ENCODE measurements at regions not wholly inside any gene's neighbourhood (a gene's known extent, or its start where the extent isn't known, plus 50 kb on each side); places are given as distances from the start of the nearest gene placed in this dataset.

- Histone ChIP-seq H3K4me1 (replicated peaks in 1 of 4; ENCODE audit: control insufficient read depth in 3 of 4, insufficient read depth in 4 of 4, low read length in 3 of 4) (no peaks in the 10 kb centered on the region), H3K4me2 (ENCODE audit: insufficient read depth in 1 of 2, low read depth in 2 of 2, low read length in 2 of 2) (no peak overlapping the region), H2BK5ac (ENCODE audit: low read depth, low read length) (no peak overlapping the region), H2AK5ac (ENCODE audit: low read depth, low read length) (no peak overlapping the region), H3K56ac (replicated peaks; ENCODE audit: insufficient read length, low read depth, low read length) (no peak overlapping the region), H4K5ac (ENCODE audit: insufficient read length, low read depth, low read length) (no peak overlapping the region), H4K8ac (ENCODE audit: extremely low read depth, insufficient read depth, low read length) (no peak overlapping the region), H2BK20ac (ENCODE audit: low read length) (no peak overlapping the region), H3K18ac (ENCODE audit: extremely low read depth, low read length) (no peak overlapping the region), H3K9ac (replicated peaks in 1 of 4; ENCODE audit: extremely low read depth in 1 of 4, low read depth in 3 of 4, low read length in 3 of 4) (no peak overlapping the region), H3K4ac (replicated peaks; ENCODE audit: insufficient read length, low read depth, low read length) (no peak overlapping the region), H3K79me2 (ENCODE audit: control insufficient read depth in 1 of 2, insufficient read depth in 2 of 2, low read length in 2 of 2) (no peaks in the 10 kb centered on the region), H2BK120ac (replicated peaks; ENCODE audit: low read depth, low read length) (no peak overlapping the region), H2BK12ac (ENCODE audit: low read depth, low read length) (no peak overlapping the region), H3K27me3 (replicated peaks in 1 of 4; ENCODE audit: control insufficient read depth in 3 of 4, extremely low read depth in 1 of 4, insufficient read depth in 3 of 4, low read length in 3 of 4) (no peaks in the 10 kb centered on the region), H3K23me2 (ENCODE audit: low read depth, low read length) (no peaks in the 10 kb centered on the region), H3K9me3 (ENCODE audit: insufficient read depth in 2 of 2, low read depth in 1 of 2, low read length in 1 of 2) (peaks cover 8 to 11% of the 10 kb centered on the region in 2 experiments; a peak in 2 of 4 replicates), H2AFZ (ENCODE audit: low read length) (no peak overlapping the region), H3K4me3 (ENCODE audit: extremely low read depth in 1 of 4, insufficient read depth in 2 of 4, low read depth in 3 of 4, low read length in 4 of 4) (no peak overlapping the region), H2BK15ac (ENCODE audit: low read length) (no peak overlapping the region), H3K79me1 (ENCODE audit: low read depth, low read length) (no peaks in the 10 kb centered on the region), H3K36me3 (ENCODE audit: control insufficient read depth in 2 of 4, insufficient read depth in 4 of 4, low read length in 3 of 4) (no peaks in the 10 kb centered on the region; a peak in 1 of 8 replicates), H4K91ac (replicated peaks; ENCODE audit: insufficient read length, low read length) (no peak overlapping the region), H3K27ac (ENCODE audit: low read depth, low read length) (no peak overlapping the region), H3K14ac (ENCODE audit: insufficient read length) (no peak overlapping the region), H3K23ac (ENCODE audit: insufficient read length) (no peak overlapping the region), H4K20me1 (replicated peaks in 1 of 2; ENCODE audit: control insufficient read depth in 1 of 2, insufficient read depth in 2 of 2, low read length in 2 of 2) (no peaks in the 10 kb centered on the region)
- CTCF ChIA-PET (ENCODE audit: partially characterized antibody) = interaction anchor here (0.7 kb wide), 1 partner anchor 24 kb away, joined by 3 read pairs; no protein-coding TSS in a partner anchor
- POLR2A ChIA-PET (ENCODE audit: partially characterized antibody) = interaction anchor here (1.3 kb wide), 1 partner anchor 11 kb away, joined by 4 read pairs; no protein-coding TSS in a partner anchor
- DNase-seq (ENCODE audit: low read depth in 1 of 2, low spot score in 2 of 2) (no peak), FAIRE-seq (no peak)
- TF ChIP-seq CEBPB (IDR thresholded peaks at IDR 0.05; ENCODE audit: low read depth, low read length) = no peak
- no peak for TF ChIP-seq GTF2F1 (IDR thresholded peaks at IDR 0.05; ENCODE audit: borderline replicate concordance, low read depth, low read length)
- WGBS, 2 experiments (ENCODE audit: extremely low coverage in 1 of 2, insufficient coverage in 1 of 2, insufficient read length in 1 of 2, insufficient replicate concordance in 2 of 2, low coverage in 1 of 2, low lambda C conversion rate in 2 of 2, missing lambda C conversion rate in 1 of 2) = 78% methylated on average over 1 of the region's 1 CpG; no CpG with 5 or more reads in 1 of the 2 experiments
These were observed 199.4 kb upstream of the CDKN3 start for GRCh38 chr14:54197369-54197768.
